ENCODE measurements at regions not wholly inside any gene's neighbourhood (a gene's known extent, or its start where the extent isn't known, plus 50 kb on each side); places are given as distances from the start of the nearest gene placed in this dataset.

GRCh38 chr3:76827701-76828226, 212.1 kb upstream of the ROBO2 start:
- intact Hi-C loops (cut with DNase I), result no loop called here
- no peak for DNase-seq
- Histone ChIP-seq H3K27ac (no peak overlapping the region), H3K27me3 (no peaks in the 10 kb centered on the region), H3K4me1 (ENCODE audit: insufficient read depth) (no peaks in the 10 kb centered on the region), H3K4me3 (no peak overlapping the region), H3K9me3 (no peaks in the 10 kb centered on the region), H3K36me3 (no peaks in the 10 kb centered on the region)
- TF ChIP-seq CTCF (IDR thresholded peaks at IDR 0.05), result no peak
- no peak for TF ChIP-seq POLR2A (IDR thresholded peaks at IDR 0.05)
- TF ChIP-seq EP300 (IDR thresholded peaks at IDR 0.05), result no peak
- WGBS, 3 donors, result 2 to 17% (median 5%) methylated on average over 1 of the region's 1 CpG

DNA sequence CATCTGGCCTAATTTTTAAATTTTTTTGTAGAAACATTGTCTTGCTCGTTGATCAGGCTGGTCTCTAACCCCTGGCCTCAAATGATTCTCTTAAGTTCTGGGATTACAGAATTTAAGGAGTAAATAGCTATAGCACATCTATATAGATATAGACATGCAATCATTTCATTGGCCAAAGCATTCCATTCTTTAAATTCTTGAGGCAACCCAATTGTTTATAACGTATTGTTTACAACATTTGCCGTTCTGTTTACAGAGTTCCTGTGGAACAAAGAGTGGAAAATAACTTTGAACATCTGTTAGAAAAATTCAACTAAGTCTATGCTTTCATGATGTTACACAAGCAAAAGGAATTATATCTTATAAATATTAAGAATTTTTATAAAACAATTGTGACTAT, 205.2 kb upstream of the ROBO2 start:
- no peak overlapping the region for H3K4me3 ChIP-seq
- TF ChIP-seq POLR2A (IDR thresholded peaks at IDR 0.05) (no peak), CTCF (IDR thresholded peaks at IDR 0.05) (no peak), EP300 (IDR thresholded peaks at IDR 0.05) (no peak)
- H3K9me3 ChIP-seq, result no peaks in the 10 kb centered on the region
- no peaks in the 10 kb centered on the region for H3K4me1 ChIP-seq (ENCODE audit: insufficient read depth)
- intact Hi-C loops (cut with DNase I), result no loop called here
- no peak for DNase-seq
- no peaks in the 10 kb centered on the region for H3K36me3 ChIP-seq
- no peaks in the 10 kb centered on the region for H3K27me3 ChIP-seq
- no peak overlapping the region for H3K27ac ChIP-seq
- 15 to 38% (median 18%) methylated on average over 3 of the region's 3 CpGs for WGBS, 3 donors

- Histone ChIP-seq H3K36me3 (no peaks in the 10 kb centered on the region), H3K27me3 (no peaks in the 10 kb centered on the region), H3K9me3 (no peaks in the 10 kb centered on the region), H3K4me3 (no peak overlapping the region), H3K27ac (no peak overlapping the region), H3K4me1 (ENCODE audit: insufficient read depth) (peaks cover 2% of the 10 kb centered on the region)
- 7 to 32% (median 8%) methylated on average over 4 of the region's 4 CpGs for WGBS, 3 donors
- no peak for DNase-seq
- no peak for TF ChIP-seq POLR2A (IDR thresholded peaks at IDR 0.05)
- TF ChIP-seq CTCF (IDR thresholded peaks at IDR 0.05), result no peak
- TF ChIP-seq EP300 (IDR thresholded peaks at IDR 0.05), result no peak
- intact Hi-C loops (cut with DNase I), result no loop called here
These were observed 198.2 kb upstream of the ROBO2 start for GRCh38 chr3:76841747-76842146.

- Histone ChIP-seq H3K27me3 (no peaks in the 10 kb centered on the region), H3K4me3 (no peak overlapping the region), H3K4me1 (ENCODE audit: insufficient read depth) (peaks cover 2% of the 10 kb centered on the region), H3K9me3 (no peaks in the 10 kb centered on the region), H3K27ac (no peak overlapping the region), H3K36me3 (no peaks in the 10 kb centered on the region)
- 43 to 60% (median 53%) methylated on average over 1 of the region's 1 CpG for WGBS, 3 donors
- DNase-seq, result no peak
- TF ChIP-seq EP300 (IDR thresholded peaks at IDR 0.05) (no peak), POLR2A (IDR thresholded peaks at IDR 0.05) (no peak), CTCF (IDR thresholded peaks at IDR 0.05) (no peak)
- intact Hi-C loops (cut with DNase I), result no loop called here
These were observed 197.7 kb upstream of the ROBO2 start for GRCh38 chr3:76842216-76842615.

Data from ovary (tissue), 7 donors.